Smooth muscle cell (in vitro differentiated cells): ENCODE measurements at regions not wholly inside any gene's neighbourhood (a gene's known extent, or its start where the extent isn't known, plus 50 kb on each side); places are given as distances from the start of the nearest gene placed in this dataset.

Source experiments
- DNase-seq: peaks from one replicate; lab custom pipeline; 2025; ENCODE audit not compliant: unreplicated experiment; lab: John Stamatoyannopoulos, UW
- H2AFZ ChIP-seq: fragments of 200-600 bp; sonication (generic); 2 replicates; pipeline ENCODE4 v1.6.0; 2016; ENCODE audit warnings: antibody characterized with exemption, low read depth, mild to moderate bottlenecking
- H3F3A ChIP-seq: fragments of 200-600 bp; sonication (generic); 2 replicates; pipeline ENCODE4 v1.6.0; 2017; ENCODE audit warnings: antibody characterized with exemption, low read depth
- H3K27ac ChIP-seq: fragments of 200-600 bp; sonication (generic); 2 replicates; pipeline ENCODE4 v1.5.1; 2016; ENCODE audit warnings: low read depth, mild to moderate bottlenecking
- H3K27me3 ChIP-seq: fragments of 200-600 bp; sonication (generic); 2 replicates; pipeline ENCODE4 v1.6.1; 2016; ENCODE audit warnings: low read depth, mild to moderate bottlenecking
- H3K36me3 ChIP-seq: fragments of 200-600 bp; sonication (generic); 2 replicates; pipeline ENCODE4 v1.5.1; 2016; ENCODE audit warnings: low read depth
- H3K4me1 ChIP-seq: fragments of 200-600 bp; sonication (generic); 2 replicates; pipeline ENCODE4 v1.5.1; 2016; ENCODE audit warnings: low read depth
- H3K4me2 ChIP-seq: fragments of 200-600 bp; sonication (generic); 2 replicates; pipeline ENCODE4 v1.6.0; 2016; ENCODE audit warnings: mild to moderate bottlenecking
- H3K4me3 ChIP-seq: fragments of 200-600 bp; sonication (generic); 2 replicates; pipeline ENCODE4 v1.5.1; 2016; ENCODE audit warnings: mild to moderate bottlenecking
- H3K79me2 ChIP-seq: fragments of 200-600 bp; sonication (generic); 2 replicates; pipeline ENCODE4 v1.6.0; 2016; ENCODE audit warnings: low read depth, mild to moderate bottlenecking
- H3K9ac ChIP-seq: fragments of 200-600 bp; sonication (generic); 2 replicates; pipeline ENCODE4 v1.6.0; 2016; ENCODE audit warnings: low read depth
- H3K9me3 ChIP-seq: fragments of 200-600 bp; sonication (generic); replicated peaks from 2 replicates; pipeline ENCODE4 v1.5.1; 2016; ENCODE audit warnings: low read depth
- H4K20me1 ChIP-seq: fragments of 200-600 bp; sonication (generic); 2 replicates; pipeline ENCODE4 v1.6.0; 2016; ENCODE audit warnings: low read depth
- CTCF ChIP-seq: fragments of 200-600 bp; sonication (generic); IDR thresholded peaks from 2 replicates; pipeline ENCODE4 v1.5.1; 2017; ENCODE audit warnings: borderline replicate concordance, mild to moderate bottlenecking, antibody characterized with exemption; ENCODE audit not compliant: insufficient read depth, poor library complexity, severe bottlenecking
- WGBS: methylation state at CpG from one replicate; pipeline ENCODE4 v1.1.7; 2016; ENCODE audit warnings: low lambda C conversion rate; 5-methylcytosine and 5-hydroxymethylcytosine counted together

GRCh38 chr12:13798162-13798561, 183.2 kb downstream of the GRIN2B start:
- H4K20me1 ChIP-seq: no peaks in the 10 kb centered on the region
- no peak overlapping the region for H3K4me2 ChIP-seq
- no peaks in the 10 kb centered on the region for H3K9me3 ChIP-seq
- no peaks in the 10 kb centered on the region for H3K36me3 ChIP-seq
- H3K79me2 ChIP-seq: no peaks in the 10 kb centered on the region
- H2AFZ ChIP-seq: no peak overlapping the region
- TF ChIP-seq CTCF: peak; percentile 5
- H3K27ac ChIP-seq: no peak overlapping the region
- peaks cover 11% of the 10 kb centered on the region for H3K4me1 ChIP-seq
- H3K27me3 ChIP-seq: no peaks in the 10 kb centered on the region
- no peaks in the 10 kb centered on the region for H3F3A ChIP-seq
- DNase-seq: no peak
- no peak overlapping the region for H3K9ac ChIP-seq
- H3K4me3 ChIP-seq: no peak overlapping the region

DNA sequence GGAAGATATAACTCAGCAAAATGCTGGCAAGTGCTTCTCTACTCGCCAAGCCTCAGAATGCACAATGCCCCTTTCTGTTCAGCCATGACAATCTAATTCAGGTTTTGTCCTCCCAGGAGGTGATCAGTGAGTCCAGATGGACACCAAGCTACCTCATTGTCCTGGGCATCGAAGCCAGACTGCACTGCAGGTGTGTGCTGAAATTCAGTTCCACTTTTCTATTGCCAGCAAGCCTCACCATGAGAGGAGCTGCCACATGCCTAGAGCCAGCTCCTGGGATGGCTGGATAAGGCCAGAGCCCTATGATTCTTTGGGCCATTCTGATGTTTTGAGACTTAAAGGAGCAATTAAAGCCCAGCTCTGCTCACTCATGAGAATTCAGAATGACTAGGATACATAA, 186.7 kb downstream of the GRIN2B start:
- no peak overlapping the region for H3K4me2 ChIP-seq
- no peaks in the 10 kb centered on the region for H4K20me1 ChIP-seq
- no peaks in the 10 kb centered on the region for H3F3A ChIP-seq
- no peak for TF ChIP-seq CTCF
- no peak for DNase-seq
- H3K36me3 ChIP-seq: no peaks in the 10 kb centered on the region
- H3K79me2 ChIP-seq: no peaks in the 10 kb centered on the region
- H3K9me3 ChIP-seq: no peaks in the 10 kb centered on the region
- no peak overlapping the region for H2AFZ ChIP-seq
- no peak overlapping the region for H3K27ac ChIP-seq
- H3K9ac ChIP-seq: no peak overlapping the region
- H3K4me1 ChIP-seq: peaks cover 11% of the 10 kb centered on the region
- 95% methylated on average over 2 of the region's 2 CpGs for WGBS
- no peak overlapping the region for H3K4me3 ChIP-seq
- no peaks in the 10 kb centered on the region for H3K27me3 ChIP-seq

DNA sequence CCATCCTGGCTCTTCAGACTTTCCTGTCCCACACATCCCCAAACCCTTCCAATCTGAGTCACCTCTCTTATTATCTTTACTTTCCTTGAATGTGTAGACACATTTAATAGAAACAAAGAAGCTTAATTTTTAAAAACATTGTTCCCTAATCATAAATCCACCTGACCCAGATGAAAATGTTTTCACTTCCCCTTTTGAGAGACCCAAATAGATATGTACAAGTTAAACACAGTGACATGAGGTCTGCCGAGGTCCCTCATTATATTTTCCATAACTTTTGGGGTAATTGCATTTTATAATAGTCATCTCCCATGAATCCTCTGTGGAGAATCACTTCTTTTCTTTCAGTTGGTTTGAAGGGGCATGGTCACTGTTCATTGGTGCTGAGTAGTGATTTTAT, 191.1 kb downstream of the GRIN2B start:
- no peak overlapping the region for H3K4me3 ChIP-seq
- H3K4me1 ChIP-seq: no peaks in the 10 kb centered on the region
- no peak overlapping the region for H3K9ac ChIP-seq
- no peaks in the 10 kb centered on the region for H3K36me3 ChIP-seq
- no peaks in the 10 kb centered on the region for H4K20me1 ChIP-seq
- no peak for TF ChIP-seq CTCF
- no peaks in the 10 kb centered on the region for H3K27me3 ChIP-seq
- no peaks in the 10 kb centered on the region for H3K9me3 ChIP-seq
- H3K4me2 ChIP-seq: no peak overlapping the region
- H3F3A ChIP-seq: no peaks in the 10 kb centered on the region
- H2AFZ ChIP-seq: no peak overlapping the region
- H3K27ac ChIP-seq: no peak overlapping the region
- no peaks in the 10 kb centered on the region for H3K79me2 ChIP-seq
- no peak for DNase-seq
- WGBS: 83% methylated on average over 1 of the region's 1 CpG

DNA sequence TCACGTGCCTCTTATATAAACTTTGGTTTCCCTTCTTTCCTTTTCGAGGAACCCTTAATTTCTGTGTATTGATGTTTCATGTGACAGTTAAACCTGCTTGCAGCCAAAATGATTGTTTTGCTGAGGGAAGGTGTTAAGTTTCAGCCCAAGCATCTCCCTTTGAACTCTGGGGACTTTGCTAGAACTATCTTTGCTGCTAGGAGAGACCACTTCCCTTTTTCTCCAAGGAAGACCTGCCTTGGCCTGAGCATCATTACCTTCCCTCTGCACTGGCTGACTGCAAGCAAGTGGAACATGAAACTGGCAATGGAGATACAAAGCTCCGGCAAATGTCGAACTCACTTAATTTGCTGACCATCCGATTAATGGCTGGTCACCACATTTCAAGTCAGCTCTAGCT, 192.8 kb downstream of the GRIN2B start:
- no peak for TF ChIP-seq CTCF
- no peak overlapping the region for H3K9ac ChIP-seq
- no peaks in the 10 kb centered on the region for H3K27me3 ChIP-seq
- H3K36me3 ChIP-seq: no peaks in the 10 kb centered on the region
- no peak overlapping the region for H3K27ac ChIP-seq
- H3K79me2 ChIP-seq: no peaks in the 10 kb centered on the region
- 87% methylated on average over 5 of the region's 5 CpGs for WGBS
- no peaks in the 10 kb centered on the region for H3K4me1 ChIP-seq
- no peak overlapping the region for H3K4me2 ChIP-seq
- H3K9me3 ChIP-seq: no peaks in the 10 kb centered on the region
- no peak overlapping the region for H2AFZ ChIP-seq
- DNase-seq: no peak
- no peaks in the 10 kb centered on the region for H3F3A ChIP-seq
- no peaks in the 10 kb centered on the region for H4K20me1 ChIP-seq
- H3K4me3 ChIP-seq: no peak overlapping the region
